ENCODE measurements at regions not wholly inside any gene's neighbourhood (a gene's known extent, or its start where the extent isn't known, plus 50 kb on each side); places are given as distances from the start of the nearest gene placed in this dataset.

- H3K36me3 ChIP-seq (ENCODE audit: control insufficient read depth in 4 of 4, insufficient read depth in 3 of 4, low read depth in 1 of 4, low read length in 3 of 4), result no peaks in the 10 kb centered on the region
- H3K4me3 ChIP-seq (ENCODE audit: low read depth in 1 of 3, low read length in 3 of 3), result no peak overlapping the region
- TF ChIP-seq, protein P1, sequence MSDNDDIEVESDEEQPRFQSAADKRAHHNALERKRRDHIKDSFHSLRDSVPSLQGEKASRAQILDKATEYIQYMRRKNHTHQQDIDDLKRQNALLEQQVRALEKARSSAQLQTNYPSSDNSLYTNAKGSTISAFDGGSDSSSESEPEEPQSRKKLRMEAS (IDR thresholded peaks at IDR 0.05), result no peak
- TF ChIP-seq YY1 (IDR thresholded peaks at IDR 0.05) (no peak), REST (IDR thresholded peaks at IDR 0.05) (no peak), TAF1 (conservative IDR thresholded peaks at IDR 0.05) (no peak)
- H3K27ac ChIP-seq (ENCODE audit: low read depth in 1 of 2, low read length in 2 of 2), result no peak overlapping the region
- no peak for DNase-seq (ENCODE audit: low spot score)
- H3K9me3 ChIP-seq (ENCODE audit: control insufficient read depth in 4 of 4, low read length in 3 of 4), result no peaks in the 10 kb centered on the region
- H3K27me3 ChIP-seq (ENCODE audit: control insufficient read depth in 4 of 4, insufficient read depth in 4 of 4, low read length in 3 of 4), result no peaks in the 10 kb centered on the region
- H3K4me1 ChIP-seq (ENCODE audit: control insufficient read depth in 4 of 4, insufficient read depth in 4 of 4, low read length in 3 of 4), result no peaks in the 10 kb centered on the region
- no peak overlapping the region for H3K9ac ChIP-seq (ENCODE audit: low read depth in 1 of 2, low read length in 2 of 2)
- WGBS, result 65% methylated on average over 2 of the region's 2 CpGs
These were observed 2119.0 kb downstream of the MRPL39 start for GRCh38 chr21:23488245-23488644.

DNA sequence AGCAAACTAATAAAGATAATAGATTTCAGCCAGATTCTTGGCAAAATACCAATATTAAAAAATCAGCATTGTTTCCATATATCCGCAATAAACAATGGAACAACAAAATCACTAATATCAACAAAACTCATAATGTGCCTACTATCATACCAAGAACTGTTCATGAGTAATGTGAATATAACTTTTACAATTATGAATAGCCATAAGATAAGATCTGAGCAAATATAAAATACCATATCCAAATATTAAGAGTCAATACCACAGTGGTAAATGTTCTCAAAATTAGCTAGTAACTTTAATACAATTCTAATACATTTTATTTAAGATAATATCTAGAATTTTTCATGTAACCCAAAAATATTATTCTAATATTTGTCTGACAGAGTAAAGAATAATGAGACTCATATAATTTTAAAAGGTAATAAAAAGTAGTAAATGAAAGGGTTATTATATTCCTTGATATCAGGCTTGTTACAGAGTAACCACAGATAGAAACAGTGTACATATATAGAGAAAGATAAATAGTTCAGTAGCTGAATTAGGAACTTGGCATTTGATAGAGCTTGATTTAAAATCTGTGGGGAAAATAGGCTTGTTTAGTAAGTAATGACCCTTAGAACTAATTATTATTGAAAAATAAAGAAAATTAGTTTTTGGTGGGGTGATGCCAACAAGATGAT lies 2126.6 kb downstream of the MRPL39 start:
- Histone ChIP-seq H3K9ac (ENCODE audit: low read depth in 1 of 2, low read length in 2 of 2) (no peak overlapping the region), H3K27ac (ENCODE audit: low read depth in 1 of 2, low read length in 2 of 2) (no peak overlapping the region), H3K4me3 (ENCODE audit: low read depth in 1 of 3, low read length in 3 of 3) (no peak overlapping the region), H3K4me1 (ENCODE audit: control insufficient read depth in 4 of 4, insufficient read depth in 4 of 4, low read length in 3 of 4) (no peaks in the 10 kb centered on the region), H3K27me3 (ENCODE audit: control insufficient read depth in 4 of 4, insufficient read depth in 4 of 4, low read length in 3 of 4) (no peaks in the 10 kb centered on the region), H3K9me3 (ENCODE audit: control insufficient read depth in 4 of 4, low read length in 3 of 4) (no peaks in the 10 kb centered on the region), H3K36me3 (ENCODE audit: control insufficient read depth in 4 of 4, insufficient read depth in 3 of 4, low read depth in 1 of 4, low read length in 3 of 4) (no peaks in the 10 kb centered on the region)
- DNase-seq (ENCODE audit: low spot score), result no peak
- TF ChIP-seq JUND (IDR thresholded peaks at IDR 0.05), result no peak
- no peak for TF ChIP-seq GABPA (IDR thresholded peaks at IDR 0.05 in 1 of 2, conservative IDR thresholded peaks at IDR 0.05 in 1 of 2)
- no peak for TF ChIP-seq RXRA (IDR thresholded peaks at IDR 0.05)
- TF ChIP-seq, protein P2, sequence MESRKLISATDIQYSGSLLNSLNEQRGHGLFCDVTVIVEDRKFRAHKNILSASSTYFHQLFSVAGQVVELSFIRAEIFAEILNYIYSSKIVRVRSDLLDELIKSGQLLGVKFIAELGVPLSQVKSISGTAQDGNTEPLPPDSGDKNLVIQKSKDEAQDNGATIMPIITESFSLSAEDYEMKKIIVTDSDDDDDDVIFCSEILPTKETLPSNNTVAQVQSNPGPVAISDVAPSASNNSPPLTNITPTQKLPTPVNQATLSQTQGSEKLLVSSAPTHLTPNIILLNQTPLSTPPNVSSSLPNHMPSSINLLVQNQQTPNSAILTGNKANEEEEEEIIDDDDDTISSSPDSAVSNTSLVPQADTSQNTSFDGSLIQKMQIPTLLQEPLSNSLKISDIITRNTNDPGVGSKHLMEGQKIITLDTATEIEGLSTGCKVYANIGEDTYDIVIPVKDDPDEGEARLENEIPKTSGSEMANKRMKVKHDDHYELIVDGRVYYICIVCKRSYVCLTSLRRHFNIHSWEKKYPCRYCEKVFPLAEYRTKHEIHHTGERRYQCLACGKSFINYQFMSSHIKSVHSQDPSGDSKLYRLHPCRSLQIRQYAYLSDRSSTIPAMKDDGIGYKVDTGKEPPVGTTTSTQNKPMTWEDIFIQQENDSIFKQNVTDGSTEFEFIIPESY (IDR thresholded peaks at IDR 0.05), result no peak
- TF ChIP-seq SP1 (IDR thresholded peaks at IDR 0.05), result no peak
- TF ChIP-seq HNF4A (conservative IDR thresholded peaks at IDR 0.05), result no peak
- TF ChIP-seq, protein P3, sequence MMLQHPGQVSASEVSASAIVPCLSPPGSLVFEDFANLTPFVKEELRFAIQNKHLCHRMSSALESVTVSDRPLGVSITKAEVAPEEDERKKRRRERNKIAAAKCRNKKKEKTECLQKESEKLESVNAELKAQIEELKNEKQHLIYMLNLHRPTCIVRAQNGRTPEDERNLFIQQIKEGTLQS (IDR thresholded peaks at IDR 0.05), result no peak
- TF ChIP-seq NR2F2 (IDR thresholded peaks at IDR 0.05), result no peak
- TF ChIP-seq TAF1 (conservative IDR thresholded peaks at IDR 0.05), result no peak
- no peak for TF ChIP-seq RAD21 (IDR thresholded peaks at IDR 0.05)
- 91% methylated on average over 1 of the region's 1 CpG for WGBS
